ENCODE measurements at regions not wholly inside any gene's neighbourhood (a gene's known extent, or its start where the extent isn't known, plus 50 kb on each side); places are given as distances from the start of the nearest gene placed in this dataset.
"Not testable (repeated sequence)": the region's sequence is repeated elsewhere in the genome, so short reads cannot be mapped to it uniquely, and the experiment has no call there.

- Mint-ChIP-seq H3K27ac (no peak overlapping the region), H3K4me3 (no peak overlapping the region), H3K9me3 (no peaks in the 10 kb centered on the region), H3K36me3 (ENCODE audit: low read depth) (no peaks in the 10 kb centered on the region), H3K4me1 (ENCODE audit: low read depth) (no peaks in the 10 kb centered on the region), H3K27me3 (ENCODE audit: low read depth) (peaks cover 10% of the 10 kb centered on the region)
- no peak for DNase-seq (ENCODE audit: low spot score)
Measured at GRCh38 chr1:182181167-182181572, 119.7 kb upstream of the ZNF648 start.

GRCh38 chr1:182175361-182175931 lies 113.9 kb upstream of the ZNF648 start:
- H3K4me3 Mint-ChIP-seq = no peak overlapping the region
- H3K4me1 Mint-ChIP-seq (ENCODE audit: low read depth) = no peaks in the 10 kb centered on the region
- no peaks in the 10 kb centered on the region for H3K36me3 Mint-ChIP-seq (ENCODE audit: low read depth)
- no peak for DNase-seq (ENCODE audit: low spot score)
- H3K27me3 Mint-ChIP-seq (ENCODE audit: low read depth) = no peaks in the 10 kb centered on the region
- H3K9me3 Mint-ChIP-seq = no peaks in the 10 kb centered on the region
- H3K27ac Mint-ChIP-seq = no peak overlapping the region

- Mint-ChIP-seq H3K27me3 (ENCODE audit: low read depth) (peaks cover 2% of the 10 kb centered on the region), H3K27ac (no peak overlapping the region), H3K9me3 (no peaks in the 10 kb centered on the region), H3K4me1 (ENCODE audit: low read depth) (no peaks in the 10 kb centered on the region), H3K36me3 (ENCODE audit: low read depth) (no peaks in the 10 kb centered on the region), H3K4me3 (no peak overlapping the region)
- DNase-seq (ENCODE audit: low spot score) = no peak
Measured at GRCh38 chr1:182174513-182174855, 113.0 kb upstream of the ZNF648 start.

GRCh38 chr1:182173808-182174512 lies 112.4 kb upstream of the ZNF648 start:
- no peaks in the 10 kb centered on the region for H3K36me3 Mint-ChIP-seq (ENCODE audit: low read depth)
- DNase-seq (ENCODE audit: low spot score) = no peak
- H3K9me3 Mint-ChIP-seq = no peaks in the 10 kb centered on the region
- H3K27me3 Mint-ChIP-seq (ENCODE audit: low read depth) = peaks cover 2% of the 10 kb centered on the region
- H3K4me1 Mint-ChIP-seq (ENCODE audit: low read depth) = no peaks in the 10 kb centered on the region
- no peak overlapping the region for H3K4me3 Mint-ChIP-seq
- no peak overlapping the region for H3K27ac Mint-ChIP-seq

GRCh38 chr1:182172699-182173098 lies 111.2 kb upstream of the ZNF648 start:
- Mint-ChIP-seq H3K4me3 (no peak overlapping the region), H3K9me3 (no peaks in the 10 kb centered on the region), H3K27ac (no peak overlapping the region), H3K4me1 (ENCODE audit: low read depth) (no peaks in the 10 kb centered on the region), H3K36me3 (ENCODE audit: low read depth) (no peaks in the 10 kb centered on the region), H3K27me3 (ENCODE audit: low read depth) (peaks cover 6% of the 10 kb centered on the region)
- no peak for DNase-seq (ENCODE audit: low spot score)

GRCh38 chr1:182170891-182171461 lies 109.5 kb upstream of the ZNF648 start:
- no peak for DNase-seq (ENCODE audit: low spot score)
- H3K4me1 Mint-ChIP-seq (ENCODE audit: low read depth) = no peaks in the 10 kb centered on the region
- H3K9me3 Mint-ChIP-seq = no peaks in the 10 kb centered on the region
- no peak overlapping the region for H3K4me3 Mint-ChIP-seq
- H3K27ac Mint-ChIP-seq = no peak overlapping the region
- H3K27me3 Mint-ChIP-seq (ENCODE audit: low read depth) = peaks cover 9% of the 10 kb centered on the region
- no peaks in the 10 kb centered on the region for H3K36me3 Mint-ChIP-seq (ENCODE audit: low read depth)

GRCh38 chr1:182169203-182169602 lies 107.7 kb upstream of the ZNF648 start:
- no peaks in the 10 kb centered on the region for H3K36me3 Mint-ChIP-seq (ENCODE audit: low read depth)
- no peak for DNase-seq (ENCODE audit: low spot score)
- peaks cover 9% of the 10 kb centered on the region for H3K27me3 Mint-ChIP-seq (ENCODE audit: low read depth)
- H3K9me3 Mint-ChIP-seq = no peaks in the 10 kb centered on the region
- no peak overlapping the region for H3K4me3 Mint-ChIP-seq
- no peak overlapping the region for H3K27ac Mint-ChIP-seq
- H3K4me1 Mint-ChIP-seq (ENCODE audit: low read depth) = no peaks in the 10 kb centered on the region

GRCh38 chr1:182166750-182167149 lies 105.2 kb upstream of the ZNF648 start:
- Mint-ChIP-seq H3K4me3 (no peak overlapping the region), H3K36me3 (ENCODE audit: low read depth) (no peaks in the 10 kb centered on the region), H3K27ac (no peak overlapping the region), H3K27me3 (ENCODE audit: low read depth) (peaks cover 9% of the 10 kb centered on the region), H3K9me3 (no peaks in the 10 kb centered on the region), H3K4me1 (ENCODE audit: low read depth) (no peaks in the 10 kb centered on the region)
- DNase-seq (ENCODE audit: low spot score) = no peak

GRCh38 chr1:182166321-182166720 lies 104.8 kb upstream of the ZNF648 start:
- H3K4me3 Mint-ChIP-seq = no peak overlapping the region
- DNase-seq (ENCODE audit: low spot score) = no peak
- no peaks in the 10 kb centered on the region for H3K36me3 Mint-ChIP-seq (ENCODE audit: low read depth)
- H3K27me3 Mint-ChIP-seq (ENCODE audit: low read depth) = peaks cover 9% of the 10 kb centered on the region
- H3K4me1 Mint-ChIP-seq (ENCODE audit: low read depth) = no peaks in the 10 kb centered on the region
- no peak overlapping the region for H3K27ac Mint-ChIP-seq
- no peaks in the 10 kb centered on the region for H3K9me3 Mint-ChIP-seq

- Mint-ChIP-seq H3K4me3 (no peak overlapping the region), H3K4me1 (ENCODE audit: low read depth) (no peaks in the 10 kb centered on the region), H3K9me3 (peaks cover 9% of the 10 kb centered on the region), H3K36me3 (ENCODE audit: low read depth) (no peaks in the 10 kb centered on the region), H3K27me3 (ENCODE audit: low read depth) (peaks cover 6% of the 10 kb centered on the region), H3K27ac (no peak overlapping the region)
- DNase-seq (ENCODE audit: low spot score) = no peak
Measured at GRCh38 chr1:182164273-182164672, 102.8 kb upstream of the ZNF648 start.

- Mint-ChIP-seq H3K27ac (no peak overlapping the region), H3K4me1 (ENCODE audit: low read depth) (no peaks in the 10 kb centered on the region), H3K36me3 (ENCODE audit: low read depth) (no peaks in the 10 kb centered on the region), H3K9me3 (peaks cover 14% of the 10 kb centered on the region), H3K4me3 (no peak overlapping the region), H3K27me3 (ENCODE audit: low read depth) (peaks cover 6% of the 10 kb centered on the region)
- no peak for DNase-seq (ENCODE audit: low spot score)
Measured at GRCh38 chr1:182163821-182164223, 102.3 kb upstream of the ZNF648 start.

GRCh38 chr1:182159443-182159842 lies 97.9 kb upstream of the ZNF648 start:
- H3K27me3 Mint-ChIP-seq (ENCODE audit: low read depth) = no peaks in the 10 kb centered on the region
- no peaks in the 10 kb centered on the region for H3K36me3 Mint-ChIP-seq (ENCODE audit: low read depth)
- no peak overlapping the region for H3K27ac Mint-ChIP-seq

GRCh38 chr1:182157187-182157586 lies 95.7 kb upstream of the ZNF648 start:
- Mint-ChIP-seq H3K4me3 (no peak overlapping the region), H3K27ac (no peak overlapping the region), H3K9me3 (peaks cover 31% of the 10 kb centered on the region), H3K4me1 (ENCODE audit: low read depth) (peaks cover 15% of the 10 kb centered on the region), H3K27me3 (ENCODE audit: low read depth) (no peaks in the 10 kb centered on the region), H3K36me3 (ENCODE audit: low read depth) (peaks cover 2% of the 10 kb centered on the region)
- DNase-seq (ENCODE audit: low spot score) = no peak

More at GRCh38 chr1:182159443-182159842, 97.9 kb upstream of the ZNF648 start:
- no peak for DNase-seq (ENCODE audit: low spot score)
- H3K9me3 Mint-ChIP-seq = peaks cover 25% of the 10 kb centered on the region
- peaks cover under 1% of the 10 kb centered on the region for H3K4me1 Mint-ChIP-seq (ENCODE audit: low read depth)
- H3K4me3 Mint-ChIP-seq = no peak overlapping the region

GRCh38 chr1:182154425-182154824 lies 92.9 kb upstream of the ZNF648 start:
- not testable (repeated sequence) for H3K27ac Mint-ChIP-seq; H3K36me3 Mint-ChIP-seq (ENCODE audit: low read depth)
- H3K9me3 Mint-ChIP-seq = peaks cover 23% of the 10 kb centered on the region

More at GRCh38 chr1:182154425-182154824, 92.9 kb upstream of the ZNF648 start:
- H3K4me1 Mint-ChIP-seq (ENCODE audit: low read depth) = peaks cover 21% of the 10 kb centered on the region
- not testable (repeated sequence) for H3K4me3 Mint-ChIP-seq; H3K27me3 Mint-ChIP-seq (ENCODE audit: low read depth); DNase-seq (ENCODE audit: low spot score)

All from T-helper 2 cell treated with Interferon-gamma antibody and Interleukin-4, amounts not matched to agents 5 μg/mL and 100 μg/mL, for 36 hours (primary cell).